AG04450 (cell line): ENCODE measurements at regions not wholly inside any gene's neighbourhood (a gene's known extent, or its start where the extent isn't known, plus 50 kb on each side); places are given as distances from the start of the nearest gene placed in this dataset.

Experiments used
- CTCF ChIA-PET: fragments of 300-600, 350-600 bp; formaldehyde crosslinking; extraction: SDS; loops from one replicate; lab custom pipeline; 2022; ENCODE audit warnings: antibody characterized with exemption, inconsistent platforms; lab: Charles Lee
- POLR2A ChIA-PET: fragments of 350-600 bp; formaldehyde crosslinking; extraction: SDS; loops from one replicate; lab custom pipeline; 2021; ENCODE audit warnings: antibody characterized with exemption, inconsistent platforms; lab: Yijun Ruan, JAX
- DNase-seq: peaks from one replicate; pipeline ENCODE4 v3.0.0-alpha.2; 2011; ENCODE audit warnings: low read depth, low spot score
- H3K27ac ChIP-seq: one replicate; pipeline ENCODE4 v1.5.1; 2012; ENCODE audit warnings: low read depth, low read length, control low read depth
- H3K27me3 ChIP-seq: one replicate; pipeline ENCODE4 v1.6.0; 2012; ENCODE audit warnings: low read length; ENCODE audit not compliant: control insufficient read depth, insufficient read depth
- H3K4me3 ChIP-seq: 2 replicates; pipeline ENCODE4 v1.5.1; 2011; ENCODE audit warnings: mild to moderate bottlenecking, low read depth, low read length, control low read depth
- H3K9me3 ChIP-seq: 2 replicates; pipeline ENCODE4 v1.5.1; 2012; ENCODE audit warnings: low read length; ENCODE audit not compliant: control insufficient read depth, insufficient read depth
- TF ChIP-seq, protein P1 (sequence below): IDR thresholded peaks from 2 replicates; pipeline ENCODE4 v1.5.1; 2011; ENCODE audit warnings: low read depth, low read length, control low read depth, inconsistent platforms

DNA sequence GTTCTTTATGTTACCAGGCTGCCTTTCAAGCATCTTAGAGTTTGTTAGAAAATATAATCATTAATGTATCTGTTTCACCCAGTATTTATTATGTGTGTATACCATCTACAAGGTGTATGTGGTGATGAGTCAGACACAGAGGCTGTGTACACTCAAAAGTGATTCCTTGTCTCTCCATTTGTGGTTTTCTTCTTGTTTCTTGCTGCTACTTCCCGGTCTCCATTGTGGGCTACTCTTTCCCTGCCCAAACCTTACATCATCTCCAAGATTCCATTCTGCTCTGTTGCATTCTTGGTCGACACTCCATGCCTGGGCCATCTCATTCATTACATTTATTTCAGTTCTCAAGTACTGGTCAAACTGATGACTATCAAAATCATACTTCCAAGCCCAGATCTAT, 182.2 kb upstream of the STXBP5 start:
- CTCF ChIA-PET: interaction anchor here (0.6 kb wide), 1 partner anchor 31 kb away, joined by 5 read pairs; no protein-coding TSS in a partner anchor
- Histone ChIP-seq H3K4me3 (no peak overlapping the region), H3K27ac (no peak overlapping the region), H3K27me3 (no peaks in the 10 kb centered on the region), H3K9me3 (no peaks in the 10 kb centered on the region)
- DNase-seq: no peak
- TF ChIP-seq, protein P1, sequence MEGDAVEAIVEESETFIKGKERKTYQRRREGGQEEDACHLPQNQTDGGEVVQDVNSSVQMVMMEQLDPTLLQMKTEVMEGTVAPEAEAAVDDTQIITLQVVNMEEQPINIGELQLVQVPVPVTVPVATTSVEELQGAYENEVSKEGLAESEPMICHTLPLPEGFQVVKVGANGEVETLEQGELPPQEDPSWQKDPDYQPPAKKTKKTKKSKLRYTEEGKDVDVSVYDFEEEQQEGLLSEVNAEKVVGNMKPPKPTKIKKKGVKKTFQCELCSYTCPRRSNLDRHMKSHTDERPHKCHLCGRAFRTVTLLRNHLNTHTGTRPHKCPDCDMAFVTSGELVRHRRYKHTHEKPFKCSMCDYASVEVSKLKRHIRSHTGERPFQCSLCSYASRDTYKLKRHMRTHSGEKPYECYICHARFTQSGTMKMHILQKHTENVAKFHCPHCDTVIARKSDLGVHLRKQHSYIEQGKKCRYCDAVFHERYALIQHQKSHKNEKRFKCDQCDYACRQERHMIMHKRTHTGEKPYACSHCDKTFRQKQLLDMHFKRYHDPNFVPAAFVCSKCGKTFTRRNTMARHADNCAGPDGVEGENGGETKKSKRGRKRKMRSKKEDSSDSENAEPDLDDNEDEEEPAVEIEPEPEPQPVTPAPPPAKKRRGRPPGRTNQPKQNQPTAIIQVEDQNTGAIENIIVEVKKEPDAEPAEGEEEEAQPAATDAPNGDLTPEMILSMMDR: no peak
- POLR2A ChIA-PET: no interaction called here

DNA sequence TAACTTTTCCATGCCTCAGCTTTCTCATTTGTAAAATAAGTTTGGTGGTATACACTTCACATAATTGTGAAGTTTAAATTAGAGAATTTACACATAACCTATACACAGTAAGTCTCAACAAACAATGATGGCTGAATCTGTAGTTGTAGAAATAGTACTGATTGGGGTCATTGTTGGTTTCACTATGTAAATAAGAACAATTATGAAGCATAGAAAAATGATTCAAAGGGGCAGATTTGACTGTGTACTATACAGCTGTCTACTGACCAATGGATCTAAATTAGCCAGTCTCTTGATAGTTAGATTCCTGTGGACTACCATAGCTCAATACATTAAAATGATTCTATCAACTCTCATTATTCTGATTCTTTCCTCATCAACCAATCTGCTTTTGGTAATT, 181.1 kb upstream of the STXBP5 start:
- ChIA-PET POLR2A (no interaction called here), CTCF (no interaction called here)
- H3K27ac ChIP-seq: no peak overlapping the region
- no peaks in the 10 kb centered on the region for H3K9me3 ChIP-seq
- H3K27me3 ChIP-seq: no peaks in the 10 kb centered on the region
- no peak overlapping the region for H3K4me3 ChIP-seq
- no peak for DNase-seq
- TF ChIP-seq, protein P1: no peak

DNA sequence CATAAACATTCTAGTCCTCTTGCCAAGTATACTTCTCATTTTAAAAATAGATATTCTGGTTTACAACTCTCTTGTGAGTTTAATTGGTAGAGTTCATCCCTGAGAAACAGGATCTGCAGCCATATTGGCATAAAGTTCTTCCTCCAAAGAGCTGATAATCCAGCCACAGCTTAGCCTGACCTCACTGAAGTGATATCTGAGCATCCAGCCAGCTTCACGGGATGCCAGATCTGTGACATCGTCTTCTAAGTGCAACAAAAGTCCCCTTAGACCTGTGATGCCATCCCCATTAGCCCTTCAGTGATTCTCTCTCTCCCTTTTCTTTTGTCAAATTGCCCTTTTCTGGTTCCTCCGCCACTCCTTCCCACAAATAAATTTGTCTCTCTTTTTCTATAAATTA, 180.6 kb upstream of the STXBP5 start:
- CTCF ChIA-PET: no interaction called here
- H3K9me3 ChIP-seq: no peaks in the 10 kb centered on the region
- DNase-seq: no peak
- TF ChIP-seq, protein P1: no peak
- no peak overlapping the region for H3K4me3 ChIP-seq
- no peaks in the 10 kb centered on the region for H3K27me3 ChIP-seq
- H3K27ac ChIP-seq: no peak overlapping the region
- POLR2A ChIA-PET: no interaction called here

DNA sequence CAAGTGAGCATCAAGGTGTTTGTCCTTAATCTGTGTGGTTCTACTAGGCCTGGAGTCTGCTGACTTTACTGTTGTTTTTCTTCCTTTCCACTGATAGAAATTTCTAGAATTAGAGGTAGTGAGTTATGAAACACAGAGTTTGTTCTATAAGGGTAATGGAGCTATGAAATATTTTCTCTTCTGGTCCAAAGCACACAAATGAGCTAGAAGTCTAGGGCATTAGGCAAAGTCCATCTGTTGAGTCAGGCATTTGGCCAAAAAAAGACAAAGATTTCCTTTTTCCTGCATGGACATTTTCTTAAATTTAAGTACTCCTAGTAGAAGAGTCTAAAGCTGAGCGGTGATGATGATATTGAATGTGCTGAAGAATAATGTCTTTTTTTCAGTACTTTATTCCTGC, 174.3 kb upstream of the STXBP5 start:
- no peak overlapping the region for H3K27ac ChIP-seq
- no peaks in the 10 kb centered on the region for H3K27me3 ChIP-seq
- ChIA-PET POLR2A (no interaction called here), CTCF (no interaction called here)
- H3K9me3 ChIP-seq: no peaks in the 10 kb centered on the region
- no peak for DNase-seq
- TF ChIP-seq, protein P1: no peak
- no peak overlapping the region for H3K4me3 ChIP-seq

DNA sequence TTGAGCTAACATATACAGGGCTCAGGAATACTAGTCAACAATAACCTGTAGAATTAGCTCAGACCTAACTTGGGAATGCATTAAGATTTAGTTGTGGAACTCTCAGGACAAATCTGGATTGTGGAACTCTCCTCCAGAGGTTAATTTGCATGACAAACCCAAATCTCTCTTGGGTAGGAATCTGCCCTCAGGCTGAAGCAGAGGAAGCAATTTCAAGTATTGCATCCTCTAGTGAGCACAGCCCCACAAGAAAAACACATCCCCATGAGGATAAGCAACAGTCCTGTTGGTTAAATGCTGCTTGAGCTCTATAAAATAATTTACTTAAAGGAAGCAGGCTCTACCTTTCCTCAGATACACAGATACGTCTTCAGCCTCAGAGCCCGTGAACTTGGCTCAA, 170.9 kb upstream of the STXBP5 start:
- POLR2A ChIA-PET: no interaction called here
- CTCF ChIA-PET: interaction anchor here (0.9 to 1.1 kb wide), 2 partner anchors 9 to 27 kb away, joined by 3 read pairs; no protein-coding TSS in a partner anchor

More for the DNA sequence above, 170.9 kb upstream of the STXBP5 start:
- DNase-seq: no peak
- TF ChIP-seq, protein P1: no peak
- no peaks in the 10 kb centered on the region for H3K9me3 ChIP-seq
- H3K27me3 ChIP-seq: no peaks in the 10 kb centered on the region
- no peak overlapping the region for H3K4me3 ChIP-seq
- no peak overlapping the region for H3K27ac ChIP-seq
